H9 (cell line): ENCODE measurements at regions not wholly inside any gene's neighbourhood (a gene's known extent, or its start where the extent isn't known, plus 50 kb on each side); places are given as distances from the start of the nearest gene placed in this dataset.
"Not testable (repeated sequence)": the region's sequence is repeated elsewhere in the genome, so short reads cannot be mapped to it uniquely, and the experiment has no call there.

ENCODE experiments used
- DNase-seq: peaks from one replicate; pipeline ENCODE4 v3.0.0-alpha.2; 2017
- H2AFZ ChIP-seq: one replicate; pipeline ENCODE4 v1.6.1; 2013; ENCODE audit warnings: mild to moderate bottlenecking, low read length, control low read depth, moderate library complexity
- H2AK5ac ChIP-seq: 2 replicates; pipeline ENCODE4 v1.6.1; 2013; ENCODE audit warnings: low read length, control low read depth, mixed read lengths; ENCODE audit not compliant: insufficient read length
- H2BK120ac ChIP-seq: one replicate; pipeline ENCODE4 v1.6.1; 2013; ENCODE audit warnings: low read depth, mild to moderate bottlenecking, low read length, control low read depth, inconsistent platforms; ENCODE audit not compliant: poor library complexity, severe bottlenecking
- H2BK12ac ChIP-seq: 2 replicates; pipeline ENCODE4 v1.6.1; 2013; ENCODE audit warnings: low read length, control low read depth, mixed read lengths, low read depth; ENCODE audit not compliant: insufficient read length
- H2BK15ac ChIP-seq: 2 replicates; pipeline ENCODE4 v1.6.1; 2013; ENCODE audit warnings: low read depth, low read length, control low read depth
- H2BK20ac ChIP-seq: one replicate; pipeline ENCODE4 v1.6.1; 2013; ENCODE audit warnings: low read depth, mild to moderate bottlenecking, low read length, control low read depth, inconsistent platforms; ENCODE audit not compliant: poor library complexity, severe bottlenecking
- H2BK5ac ChIP-seq: 2 replicates; pipeline ENCODE4 v1.6.1; 2013; ENCODE audit warnings: low read length, control low read depth, mixed read lengths; ENCODE audit not compliant: insufficient read length
- H3K14ac ChIP-seq: 2 replicates; pipeline ENCODE4 v1.6.1; 2013; ENCODE audit warnings: low read length, control low read depth; ENCODE audit not compliant: insufficient read depth
- H3K18ac ChIP-seq: 2 replicates; pipeline ENCODE4 v1.6.1; 2013; ENCODE audit warnings: low read depth, mild to moderate bottlenecking, mixed read lengths, low read length, control low read depth; ENCODE audit not compliant: insufficient read length
- H3K23ac ChIP-seq: 2 replicates; pipeline ENCODE4 v1.6.1; 2013; ENCODE audit warnings: low read length, control low read depth, mixed read lengths, low read depth; ENCODE audit not compliant: insufficient read length
- H3K23me2 ChIP-seq: 2 replicates; pipeline ENCODE4 v1.6.1; 2013; ENCODE audit warnings: low read depth, mild to moderate bottlenecking, mixed read lengths, low read length, control low read depth; ENCODE audit not compliant: insufficient read length, poor library complexity, severe bottlenecking
- H3K27ac ChIP-seq: 2 replicates; pipeline ENCODE4 v1.5.1; 2013; ENCODE audit warnings: low read length, control low read depth, mixed read lengths, low read depth; ENCODE audit not compliant: insufficient read length
- H3K27me3 ChIP-seq: 2 replicates; pipeline ENCODE4 v1.6.1; 2013; ENCODE audit warnings: low read length, control low read depth, inconsistent platforms; ENCODE audit not compliant: insufficient read depth
- H3K4ac ChIP-seq: 2 replicates; pipeline ENCODE4 v1.6.1; 2013; ENCODE audit warnings: low read depth, mild to moderate bottlenecking, control low read depth, inconsistent platforms, low read length, moderate library complexity
- H3K4me1 ChIP-seq: 2 replicates; pipeline ENCODE4 v1.6.1; 2013; ENCODE audit warnings: low read length, control low read depth, inconsistent platforms; ENCODE audit not compliant: insufficient read depth
- H3K4me2 ChIP-seq: 2 replicates; pipeline ENCODE4 v1.6.1; 2013; ENCODE audit warnings: low read length, control low read depth, mixed read lengths; ENCODE audit not compliant: insufficient read length, insufficient read depth
- H3K56ac ChIP-seq: 2 replicates; pipeline ENCODE4 v1.6.1; 2013; ENCODE audit warnings: low read depth, mild to moderate bottlenecking, mixed read lengths, low read length, control low read depth; ENCODE audit not compliant: insufficient read length
- H3K79me1 ChIP-seq: 2 replicates; pipeline ENCODE4 v1.6.1; 2013; ENCODE audit warnings: low read depth, mild to moderate bottlenecking, moderate library complexity, low read length, control low read depth, inconsistent platforms; ENCODE audit not compliant: insufficient read depth, poor library complexity, severe bottlenecking
- H3K79me2 ChIP-seq: 2 replicates; pipeline ENCODE4 v1.6.1; 2013; ENCODE audit warnings: low read length, control low read depth, inconsistent platforms; ENCODE audit not compliant: insufficient read depth
- H3K9ac ChIP-seq: 2 replicates; pipeline ENCODE4 v1.6.1; 2013; ENCODE audit warnings: low read length, control low read depth, mixed read lengths; ENCODE audit not compliant: insufficient read length; ENCODE audit errors: extremely low read depth
- H3K9me3 ChIP-seq: one replicate; pipeline ENCODE4 v1.6.1; 2013; ENCODE audit warnings: low read depth, low read length, inconsistent platforms; ENCODE audit not compliant: control insufficient read depth
- H3T11ph ChIP-seq: one replicate; pipeline ENCODE4 v1.6.1; 2013; ENCODE audit warnings: mild to moderate bottlenecking, low read length, control low read depth, inconsistent platforms
- H4K20me1 ChIP-seq: one replicate; pipeline ENCODE4 v1.6.1; 2013; ENCODE audit not compliant: control insufficient read depth, insufficient read length, insufficient read depth
- H4K5ac ChIP-seq: 2 replicates; pipeline ENCODE4 v1.6.1; 2013; ENCODE audit warnings: low read depth, mild to moderate bottlenecking, mixed read lengths, low read length, control low read depth; ENCODE audit not compliant: insufficient read length
- H4K8ac ChIP-seq: replicated peaks from 2 replicates; pipeline ENCODE4 v1.6.1; 2013; ENCODE audit warnings: low read length, control low read depth, mixed read lengths, low read depth; ENCODE audit not compliant: insufficient read length
- H4K91ac ChIP-seq: 2 replicates; pipeline ENCODE4 v1.6.1; 2013; ENCODE audit warnings: low read depth, mild to moderate bottlenecking, moderate library complexity, mixed read lengths, low read length, control low read depth; ENCODE audit not compliant: insufficient read length
- H3K27ac Mint-ChIP-seq, 3 experiments: 2 replicates in 2 of 3; 3 replicates in 1 of 3; pipeline ENCODE4 v1.8.0; 2020 to 2021; ENCODE audit warnings: mixed read lengths in 3 of 3, mild to moderate bottlenecking in 1 of 3, moderate library complexity in 1 of 3
- H3K27me3 Mint-ChIP-seq: 2 replicates; pipeline ENCODE4 v1.8.0; 2021; ENCODE audit warnings: low read depth, mild to moderate bottlenecking, moderate library complexity, mixed read lengths
- H3K36me3 Mint-ChIP-seq, 3 experiments: 2 replicates in 2 of 3; 3 replicates in 1 of 3; pipeline ENCODE4 v1.8.0; 2020 to 2021; ENCODE audit warnings: low read depth in 3 of 3, mixed read lengths in 3 of 3; ENCODE audit not compliant: insufficient read depth in 1 of 3
- H3K4me1 Mint-ChIP-seq, 2 experiments: 2 replicates each; pipeline ENCODE4 v1.8.0; 2020; ENCODE audit warnings: mixed read lengths in 2 of 2
- H3K4me3 Mint-ChIP-seq, 2 experiments: 2 replicates in 1 of 2; 3 replicates in 1 of 2; pipeline ENCODE4 v1.8.0; 2020 to 2021; ENCODE audit warnings: mild to moderate bottlenecking in 2 of 2, mixed read lengths in 2 of 2, moderate library complexity in 1 of 2
- H3K9me3 Mint-ChIP-seq, 2 experiments: 2 replicates in 1 of 2; 3 replicates in 1 of 2; pipeline ENCODE4 v1.8.0; 2020; ENCODE audit warnings: mild to moderate bottlenecking in 2 of 2, mixed read lengths in 2 of 2, moderate library complexity in 1 of 2
- CTCF ChIP-seq: fragments of 200-600 bp; sonication (generic); conservative IDR thresholded peaks from 3 replicates; pipeline ENCODE4 v1.8.0; 2021; ENCODE audit warnings: antibody characterized with exemption, mild to moderate bottlenecking
- WGBS: extraction: QIAGEN DNeasy Blood & Tissue Kit; methylation state at CpG from one replicate; pipeline ENCODE4 v1.1.7; 2013; ENCODE audit warnings: missing lambda C conversion rate, low lambda C conversion rate, mixed read lengths; ENCODE audit not compliant: insufficient read length; ENCODE audit errors: extremely low coverage; 5-methylcytosine and 5-hydroxymethylcytosine counted together

- Histone ChIP-seq H4K20me1 (no peaks in the 10 kb centered on the region), H2BK5ac (no peak overlapping the region), H3K23me2 (no peaks in the 10 kb centered on the region), H3K9me3 (no peaks in the 10 kb centered on the region), H4K91ac (no peak overlapping the region), H2BK120ac (no peak overlapping the region), H4K8ac (no peak overlapping the region), H3T11ph (no peak overlapping the region), H3K14ac (no peak overlapping the region), H2BK12ac (no peak overlapping the region), H3K79me1 (no peaks in the 10 kb centered on the region), H3K18ac (no peak overlapping the region), H2AK5ac (no peak overlapping the region), H2BK15ac (no peak overlapping the region), H2AFZ (no peak overlapping the region), H3K27ac (no peak overlapping the region), H3K79me2 (no peaks in the 10 kb centered on the region), H3K4ac (no peak overlapping the region), H3K23ac (no peak overlapping the region), H4K5ac (no peak overlapping the region), H3K27me3 (no peaks in the 10 kb centered on the region), H3K9ac (no peak overlapping the region), H3K4me2 (no peak overlapping the region), H3K56ac (no peak overlapping the region), H2BK20ac (no peak overlapping the region), H3K4me1 (no peaks in the 10 kb centered on the region)
- TF ChIP-seq CTCF: no peak
- H3K9me3 Mint-ChIP-seq: peaks cover 13 to 15% of the 10 kb centered on the region in 2 experiments
- no peak overlapping the region for H3K4me3 Mint-ChIP-seq
- WGBS: no CpG with 5 or more reads among the region's 2 CpGs
- H3K27ac Mint-ChIP-seq: no peak overlapping the region
- peaks cover 5 to 15% (median 9%) of the 10 kb centered on the region in 3 experiments for H3K36me3 Mint-ChIP-seq
- DNase-seq: no peak
- peaks cover 4 to 8% of the 10 kb centered on the region in 2 experiments; a peak in 3 of 4 replicates for H3K4me1 Mint-ChIP-seq
- H3K27me3 Mint-ChIP-seq: no peaks in the 10 kb centered on the region
Measured at GRCh38 chr14:86777963-86778602, 1214.9 kb downstream of the GALC start.

DNA sequence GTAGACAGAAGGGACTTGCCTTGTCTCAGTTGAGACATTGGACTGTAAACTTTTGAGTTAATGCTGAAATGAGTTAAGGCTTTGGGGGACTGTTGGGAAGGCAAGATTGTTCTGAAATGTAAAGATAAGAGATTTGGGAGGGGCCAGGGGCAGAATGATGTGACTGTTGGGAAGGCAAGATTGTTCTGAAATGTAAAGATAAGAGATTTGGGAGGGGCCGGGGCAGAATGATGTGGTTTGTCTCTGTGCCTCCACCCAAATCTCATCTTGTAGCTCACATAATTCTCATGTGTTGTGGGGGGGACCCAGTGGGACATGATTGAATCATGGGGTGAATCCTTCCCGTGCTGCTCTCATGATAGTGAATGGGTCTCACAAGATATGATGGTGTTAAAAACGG lies 1217.1 kb downstream of the GALC start:
- H3K27me3 ChIP-seq, H3K9me3 ChIP-seq, H4K91ac ChIP-seq, H3K14ac ChIP-seq, H4K5ac ChIP-seq, H2BK120ac ChIP-seq, H2BK20ac ChIP-seq, H3K18ac ChIP-seq, DNase-seq, H3K4me3 Mint-ChIP-seq, H3K79me2 ChIP-seq, H4K8ac ChIP-seq, H3K4me1 Mint-ChIP-seq, H3K4me2 ChIP-seq, H2AFZ ChIP-seq, H3K9ac ChIP-seq, H2BK15ac ChIP-seq, H3K79me1 ChIP-seq, H3K27ac Mint-ChIP-seq, H3K56ac ChIP-seq, H2BK12ac ChIP-seq, H2BK5ac ChIP-seq, H3K4ac ChIP-seq, H3K27me3 Mint-ChIP-seq, H3K23ac ChIP-seq, H4K20me1 ChIP-seq, H2AK5ac ChIP-seq, H3K4me1 ChIP-seq, H3K27ac ChIP-seq, H3K23me2 ChIP-seq, H3T11ph ChIP-seq: not testable (repeated sequence)
- Mint-ChIP-seq H3K36me3 (peaks cover 5 to 15% (median 9%) of the 10 kb centered on the region in 3 experiments), H3K9me3 (peaks cover 13 to 15% of the 10 kb centered on the region in 2 experiments)
- WGBS: no CpG with 5 or more reads among the region's 3 CpGs
